Muscle layer of colon (tissue), 2 donors: ENCODE measurements at regions not wholly inside any gene's neighbourhood (a gene's known extent, or its start where the extent isn't known, plus 50 kb on each side); places are given as distances from the start of the nearest gene placed in this dataset.

Experiments used
- H3K27ac ChIP-seq: one replicate; pipeline ENCODE4 v1.7.0; 2013; ENCODE audit warnings: low read depth, mild to moderate bottlenecking, low read length, moderate library complexity
- H3K27me3 ChIP-seq, 2 donors: one replicate each; pipeline ENCODE4 v1.7.0; 2013; ENCODE audit warnings: low read length in 2 of 2, mild to moderate bottlenecking in 2 of 2; ENCODE audit not compliant: insufficient read depth in 2 of 2, control insufficient read depth in 1 of 2
- H3K36me3 ChIP-seq: one replicate; pipeline ENCODE4 v1.7.0; 2013; ENCODE audit warnings: mild to moderate bottlenecking, low read length; ENCODE audit not compliant: insufficient read depth
- H3K4me1 ChIP-seq: one replicate; pipeline ENCODE4 v1.7.0; 2013; ENCODE audit warnings: mild to moderate bottlenecking, low read length; ENCODE audit not compliant: insufficient read depth
- H3K4me3 ChIP-seq, 2 donors: one replicate each; pipeline ENCODE4 v1.7.0; 2013; ENCODE audit warnings: low read length in 2 of 2, low read depth in 1 of 2, mild to moderate bottlenecking in 1 of 2, moderate library complexity in 1 of 2
- H3K9ac ChIP-seq: one replicate; pipeline ENCODE4 v1.7.0; 2013; ENCODE audit warnings: low read length
- H3K9me3 ChIP-seq: one replicate; pipeline ENCODE4 v1.7.0; 2013; ENCODE audit warnings: mild to moderate bottlenecking, low read length
- donor health status: abdominal sarcoma.
- donor health status: Adenocarcinoma of cecum.

GRCh38 chr10:77707570-77707969 lies 70.0 kb upstream of the KCNMA1 start:
- Histone ChIP-seq H3K4me1 (peaks cover 3% of the 10 kb centered on the region), H3K27me3 (no peaks in the 10 kb centered on the region), H3K9ac (no peak overlapping the region), H3K36me3 (no peaks in the 10 kb centered on the region), H3K9me3 (no peaks in the 10 kb centered on the region), H3K27ac (no peak overlapping the region), H3K4me3 (no peak overlapping the region)

GRCh38 chr10:77702166-77702565 lies 64.6 kb upstream of the KCNMA1 start:
- H3K4me3 ChIP-seq: no peak overlapping the region
- no peaks in the 10 kb centered on the region for H3K4me1 ChIP-seq
- no peaks in the 10 kb centered on the region for H3K9me3 ChIP-seq
- no peak overlapping the region for H3K27ac ChIP-seq
- no peaks in the 10 kb centered on the region for H3K27me3 ChIP-seq
- no peaks in the 10 kb centered on the region for H3K36me3 ChIP-seq
- no peak overlapping the region for H3K9ac ChIP-seq

- no peaks in the 10 kb centered on the region for H3K9me3 ChIP-seq
- no peaks in the 10 kb centered on the region for H3K36me3 ChIP-seq
- no peak overlapping the region for H3K27ac ChIP-seq
- H3K4me1 ChIP-seq: no peaks in the 10 kb centered on the region
- no peak overlapping the region for H3K9ac ChIP-seq
- H3K4me3 ChIP-seq: no peak overlapping the region
- H3K27me3 ChIP-seq: no peaks in the 10 kb centered on the region
Observed at GRCh38 chr10:77700086-77700485, 62.5 kb upstream of the KCNMA1 start.

GRCh38 chr10:77699080-77699645 lies 61.6 kb upstream of the KCNMA1 start:
- Histone ChIP-seq H3K4me1 (no peaks in the 10 kb centered on the region), H3K9ac (no peak overlapping the region), H3K27ac (no peak overlapping the region), H3K36me3 (no peaks in the 10 kb centered on the region), H3K4me3 (no peak overlapping the region), H3K9me3 (no peaks in the 10 kb centered on the region), H3K27me3 (no peaks in the 10 kb centered on the region)

GRCh38 chr10:77698267-77698931 lies 60.8 kb upstream of the KCNMA1 start:
- no peaks in the 10 kb centered on the region for H3K36me3 ChIP-seq
- H3K9ac ChIP-seq: no peak overlapping the region
- no peaks in the 10 kb centered on the region for H3K27me3 ChIP-seq
- H3K9me3 ChIP-seq: no peaks in the 10 kb centered on the region
- no peak overlapping the region for H3K4me3 ChIP-seq
- H3K4me1 ChIP-seq: no peaks in the 10 kb centered on the region
- H3K27ac ChIP-seq: no peak overlapping the region

GRCh38 chr10:77696584-77696983 lies 59.0 kb upstream of the KCNMA1 start:
- no peak overlapping the region for H3K9ac ChIP-seq
- no peak overlapping the region for H3K4me3 ChIP-seq
- H3K4me1 ChIP-seq: no peaks in the 10 kb centered on the region
- no peak overlapping the region for H3K27ac ChIP-seq
- no peaks in the 10 kb centered on the region for H3K27me3 ChIP-seq
- H3K36me3 ChIP-seq: no peaks in the 10 kb centered on the region
- no peaks in the 10 kb centered on the region for H3K9me3 ChIP-seq

- Histone ChIP-seq H3K27ac (no peak overlapping the region), H3K27me3 (no peaks in the 10 kb centered on the region), H3K9me3 (no peaks in the 10 kb centered on the region), H3K4me1 (no peaks in the 10 kb centered on the region), H3K36me3 (no peaks in the 10 kb centered on the region), H3K4me3 (no peak overlapping the region), H3K9ac (no peak overlapping the region)
Observed at GRCh38 chr10:77695186-77695585, 57.6 kb upstream of the KCNMA1 start.

GRCh38 chr10:77692782-77693181 lies 55.2 kb upstream of the KCNMA1 start:
- Histone ChIP-seq H3K27ac (no peak overlapping the region), H3K36me3 (no peaks in the 10 kb centered on the region), H3K4me3 (no peak overlapping the region), H3K9ac (no peak overlapping the region), H3K4me1 (no peaks in the 10 kb centered on the region), H3K27me3 (no peaks in the 10 kb centered on the region), H3K9me3 (no peaks in the 10 kb centered on the region)

GRCh38 chr10:77689339-77689738 lies 51.7 kb upstream of the KCNMA1 start:
- Histone ChIP-seq H3K27me3 (no peaks in the 10 kb centered on the region), H3K9me3 (no peaks in the 10 kb centered on the region), H3K4me1 (no peaks in the 10 kb centered on the region), H3K4me3 (no peak overlapping the region), H3K9ac (no peak overlapping the region), H3K36me3 (no peaks in the 10 kb centered on the region), H3K27ac (no peak overlapping the region)

GRCh38 chr10:77687621-77688020 lies 50.0 kb upstream of the KCNMA1 start:
- H3K27me3 ChIP-seq: no peaks in the 10 kb centered on the region
- H3K4me1 ChIP-seq: no peaks in the 10 kb centered on the region
- no peak overlapping the region for H3K27ac ChIP-seq

More at GRCh38 chr10:77687621-77688020, 50.0 kb upstream of the KCNMA1 start:
- Histone ChIP-seq H3K4me3 (no peak overlapping the region), H3K36me3 (no peaks in the 10 kb centered on the region), H3K9me3 (no peaks in the 10 kb centered on the region), H3K9ac (no peak overlapping the region)
